ENCODE measurements at regions not wholly inside any gene's neighbourhood (a gene's known extent, or its start where the extent isn't known, plus 50 kb on each side); places are given as distances from the start of the nearest gene placed in this dataset.

DNA sequence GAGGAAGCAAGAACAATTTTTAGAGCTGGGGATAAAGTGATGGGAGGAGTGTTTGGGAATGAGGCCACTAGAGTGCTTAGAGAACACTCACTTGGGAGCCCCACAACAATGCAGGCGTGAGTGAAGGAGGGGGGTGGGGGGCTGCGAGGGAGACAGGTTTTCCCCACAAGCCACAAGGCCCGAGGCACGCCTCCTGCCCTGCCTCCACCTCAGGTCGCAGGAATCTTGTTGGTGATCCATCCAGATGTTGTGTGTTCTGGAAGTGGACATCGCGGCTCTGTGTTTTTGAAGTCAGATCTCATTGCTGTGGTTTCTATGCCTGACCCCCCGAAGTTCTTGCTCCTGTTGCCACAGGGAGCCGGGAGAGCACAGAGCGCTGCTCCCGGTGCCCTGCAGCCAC lies 178.0 kb upstream of the BMPER start:
- no peaks in the 10 kb centered on the region for H3K79me2 ChIP-seq (ENCODE audit: control insufficient read depth, insufficient read depth, low read length)
- no peak overlapping the region for H2AFZ ChIP-seq (ENCODE audit: control insufficient read depth, low read length)
- no peak overlapping the region for H3K4me3 ChIP-seq (ENCODE audit: control insufficient read depth in 2 of 3, extremely low read depth in 1 of 3, insufficient read depth in 2 of 3, low read depth in 1 of 3, low read length in 3 of 3)
- no peak for TF ChIP-seq EZH2 (IDR thresholded peaks at IDR 0.05; ENCODE audit: low read length)
- TF ChIP-seq, protein P1, sequence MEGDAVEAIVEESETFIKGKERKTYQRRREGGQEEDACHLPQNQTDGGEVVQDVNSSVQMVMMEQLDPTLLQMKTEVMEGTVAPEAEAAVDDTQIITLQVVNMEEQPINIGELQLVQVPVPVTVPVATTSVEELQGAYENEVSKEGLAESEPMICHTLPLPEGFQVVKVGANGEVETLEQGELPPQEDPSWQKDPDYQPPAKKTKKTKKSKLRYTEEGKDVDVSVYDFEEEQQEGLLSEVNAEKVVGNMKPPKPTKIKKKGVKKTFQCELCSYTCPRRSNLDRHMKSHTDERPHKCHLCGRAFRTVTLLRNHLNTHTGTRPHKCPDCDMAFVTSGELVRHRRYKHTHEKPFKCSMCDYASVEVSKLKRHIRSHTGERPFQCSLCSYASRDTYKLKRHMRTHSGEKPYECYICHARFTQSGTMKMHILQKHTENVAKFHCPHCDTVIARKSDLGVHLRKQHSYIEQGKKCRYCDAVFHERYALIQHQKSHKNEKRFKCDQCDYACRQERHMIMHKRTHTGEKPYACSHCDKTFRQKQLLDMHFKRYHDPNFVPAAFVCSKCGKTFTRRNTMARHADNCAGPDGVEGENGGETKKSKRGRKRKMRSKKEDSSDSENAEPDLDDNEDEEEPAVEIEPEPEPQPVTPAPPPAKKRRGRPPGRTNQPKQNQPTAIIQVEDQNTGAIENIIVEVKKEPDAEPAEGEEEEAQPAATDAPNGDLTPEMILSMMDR (optimal IDR thresholded peaks at IDR 0.05 in 1 of 3, IDR thresholded peaks at IDR 0.05 in 1 of 3, conservative IDR thresholded peaks at IDR 0.05 in 1 of 3; ENCODE audit: extremely low read depth in 1 of 3, insufficient read depth in 2 of 3, low read length in 3 of 3) = no peak
- peaks cover 6% of the 10 kb centered on the region for H3K4me1 ChIP-seq (ENCODE audit: control insufficient read depth, extremely low read depth, insufficient read depth, low read length)
- no peaks in the 10 kb centered on the region for H4K20me1 ChIP-seq (ENCODE audit: control insufficient read depth, extremely low read depth, insufficient read depth, low read length)
- dilution Hi-C loops (cut with MboI; ENCODE audit: extremely low pct_ligation_motif_present, low sequenced_read_pairs) = no loop called here
- H3K27me3 ChIP-seq (ENCODE audit: control insufficient read depth, extremely low read depth, insufficient read depth, low read length) = no peaks in the 10 kb centered on the region
- H3K36me3 ChIP-seq (ENCODE audit: control insufficient read depth in 2 of 2, extremely low read depth in 1 of 2, insufficient read depth in 2 of 2, low read length in 2 of 2) = no peaks in the 10 kb centered on the region
- no peak overlapping the region for H3K27ac ChIP-seq (ENCODE audit: control insufficient read depth, insufficient read depth, low read length)
- FAIRE-seq (no peak), DNase-seq (ENCODE audit: low read depth, low spot score) (no peak)
- no peaks in the 10 kb centered on the region for H3K9me1 ChIP-seq (ENCODE audit: control insufficient read depth, extremely low read depth, insufficient read depth, low read length)
- no peak overlapping the region for H3K4me2 ChIP-seq (ENCODE audit: control insufficient read depth, extremely low read depth, insufficient read depth, low read depth, low read length)
- no peak overlapping the region for H3K9ac ChIP-seq (ENCODE audit: control insufficient read depth, extremely low read depth, insufficient read depth, low read length)
- no peaks in the 10 kb centered on the region for H3K9me3 ChIP-seq (ENCODE audit: control insufficient read depth, low read depth, low read length)

DNA sequence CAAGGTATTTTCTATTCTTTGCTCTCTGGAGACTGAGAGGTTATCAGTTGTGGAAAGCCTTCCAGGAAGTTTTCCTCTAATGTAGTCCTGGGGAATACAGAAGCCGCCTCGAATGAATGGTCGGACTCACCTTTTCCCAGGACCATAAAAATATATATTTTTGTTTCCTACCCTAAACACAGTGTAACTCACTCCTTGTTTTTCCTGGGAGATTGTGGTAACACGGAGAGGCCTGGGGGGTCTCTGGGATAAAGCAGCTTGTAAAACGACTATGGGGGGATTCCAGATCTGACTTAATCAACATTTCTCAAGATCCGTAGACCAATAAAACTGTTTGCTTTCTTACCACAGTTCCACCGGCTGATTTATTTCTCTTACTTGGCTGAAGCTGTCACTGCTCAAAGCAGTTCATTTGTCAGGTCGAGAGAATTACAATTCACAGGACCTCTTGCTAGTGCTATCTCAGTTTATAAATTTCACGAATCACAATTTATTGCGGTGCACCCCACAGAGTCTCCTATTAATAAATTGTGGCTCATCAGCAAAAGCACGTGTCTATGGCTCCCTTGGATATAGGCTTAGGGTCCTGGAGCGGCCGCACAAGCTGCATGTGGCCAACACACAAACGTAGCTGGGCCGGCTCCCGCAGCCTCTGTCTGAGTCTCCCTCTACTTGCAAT lies 176.3 kb upstream of the BMPER start:
- FAIRE-seq (no peak), DNase-seq (ENCODE audit: low read depth, low spot score) (no peak)
- H3K9ac ChIP-seq (ENCODE audit: control insufficient read depth, extremely low read depth, insufficient read depth, low read length) = no peak overlapping the region
- no peak for TF ChIP-seq EZH2 (IDR thresholded peaks at IDR 0.05; ENCODE audit: low read length)
- TF ChIP-seq, protein P1 (optimal IDR thresholded peaks at IDR 0.05 in 1 of 3, IDR thresholded peaks at IDR 0.05 in 1 of 3, conservative IDR thresholded peaks at IDR 0.05 in 1 of 3; ENCODE audit: extremely low read depth in 1 of 3, insufficient read depth in 2 of 3, low read length in 3 of 3) = no peak
- no peak overlapping the region for H3K4me3 ChIP-seq (ENCODE audit: control insufficient read depth in 2 of 3, extremely low read depth in 1 of 3, insufficient read depth in 2 of 3, low read depth in 1 of 3, low read length in 3 of 3)
- no peaks in the 10 kb centered on the region for H3K9me3 ChIP-seq (ENCODE audit: control insufficient read depth, low read depth, low read length)
- H3K4me2 ChIP-seq (ENCODE audit: control insufficient read depth, extremely low read depth, insufficient read depth, low read depth, low read length) = no peak overlapping the region
- H3K27me3 ChIP-seq (ENCODE audit: control insufficient read depth, extremely low read depth, insufficient read depth, low read length) = no peaks in the 10 kb centered on the region
- H3K36me3 ChIP-seq (ENCODE audit: control insufficient read depth in 2 of 2, extremely low read depth in 1 of 2, insufficient read depth in 2 of 2, low read length in 2 of 2) = no peaks in the 10 kb centered on the region
- no peaks in the 10 kb centered on the region for H3K4me1 ChIP-seq (ENCODE audit: control insufficient read depth, extremely low read depth, insufficient read depth, low read length)
- H4K20me1 ChIP-seq (ENCODE audit: control insufficient read depth, extremely low read depth, insufficient read depth, low read length) = no peaks in the 10 kb centered on the region
- dilution Hi-C loops (cut with MboI; ENCODE audit: extremely low pct_ligation_motif_present, low sequenced_read_pairs) = no loop called here
- no peaks in the 10 kb centered on the region for H3K79me2 ChIP-seq (ENCODE audit: control insufficient read depth, insufficient read depth, low read length)
- H3K27ac ChIP-seq (ENCODE audit: control insufficient read depth, insufficient read depth, low read length) = no peak overlapping the region
- H3K9me1 ChIP-seq (ENCODE audit: control insufficient read depth, extremely low read depth, insufficient read depth, low read length) = no peaks in the 10 kb centered on the region
- no peak overlapping the region for H2AFZ ChIP-seq (ENCODE audit: control insufficient read depth, low read length)

All from keratinocyte (primary cell).